ENCODE measurements at regions not wholly inside any gene's neighbourhood (a gene's known extent, or its start where the extent isn't known, plus 50 kb on each side); places are given as distances from the start of the nearest gene placed in this dataset.

DNA sequence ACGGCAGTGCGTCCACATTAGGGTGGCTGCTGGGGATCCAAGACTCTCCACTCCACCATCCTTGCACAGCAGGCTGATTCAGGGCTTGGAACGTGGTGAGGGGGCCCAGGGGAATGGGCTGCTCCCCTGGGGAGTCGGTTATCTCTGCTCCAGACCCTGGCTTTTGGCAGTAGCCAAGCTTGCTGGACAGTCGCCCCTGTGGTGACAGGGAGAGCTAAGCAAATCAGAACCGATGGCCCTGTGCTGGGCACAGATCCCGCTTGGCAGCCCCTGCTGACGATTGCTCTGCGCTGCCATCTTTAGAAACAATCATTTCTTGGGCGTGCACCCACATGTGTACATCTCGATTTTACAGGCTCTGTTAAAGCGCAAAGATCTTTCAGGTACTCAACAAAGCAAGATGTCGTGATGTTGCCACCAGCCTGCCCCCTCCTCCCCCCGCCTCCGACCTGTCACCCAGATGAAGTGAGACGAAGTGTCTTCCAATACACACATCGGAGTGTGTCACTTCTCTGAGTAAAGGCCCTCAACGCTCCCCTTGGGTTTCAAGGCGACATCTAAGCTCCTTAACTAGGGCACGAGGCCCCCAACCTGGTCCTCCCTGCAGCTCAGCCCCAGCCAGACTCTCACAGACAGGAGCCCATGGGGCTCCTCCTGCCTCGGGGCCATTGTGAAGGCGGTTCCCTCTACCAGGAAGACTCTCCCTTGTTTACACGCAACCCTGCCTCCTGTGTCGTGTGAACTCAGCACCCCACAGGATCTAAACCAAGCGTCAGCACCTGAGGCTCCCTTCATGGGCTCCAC, 55.6 kb downstream of the PITPNM2 start:
- TF ChIP-seq CTCF (IDR thresholded peaks at IDR 0.05; ENCODE audit: insufficient read depth, low read length, poor library complexity, severe bottlenecking) (no peak), EZH2phosphoT487 (conservative IDR thresholded peaks at IDR 0.05; ENCODE audit: low read length) (no peak)

Data from SU-DHL-6 (cell line).